OCI-LY3 (cell line): ENCODE measurements at regions not wholly inside any gene's neighbourhood (a gene's known extent, or its start where the extent isn't known, plus 50 kb on each side); places are given as distances from the start of the nearest gene placed in this dataset.

Source experiments
- EZH2phosphoT487 ChIP-seq: fragments of 200-600 bp; shearing (Covaris generic); IDR thresholded peaks from 2 replicates; pipeline ENCODE4 v1.6.1; 2018; ENCODE audit warnings: antibody characterized with exemption, mixed run types, low read depth
- TF ChIP-seq, protein P1 (sequence below): fragments of 200-600, 300-600 bp; sonication (generic); IDR thresholded peaks from 2 replicates; pipeline ENCODE4 v1.5.1; 2014; ENCODE audit warnings: antibody characterized with exemption, low read length, low read depth

- TF ChIP-seq, protein P1, sequence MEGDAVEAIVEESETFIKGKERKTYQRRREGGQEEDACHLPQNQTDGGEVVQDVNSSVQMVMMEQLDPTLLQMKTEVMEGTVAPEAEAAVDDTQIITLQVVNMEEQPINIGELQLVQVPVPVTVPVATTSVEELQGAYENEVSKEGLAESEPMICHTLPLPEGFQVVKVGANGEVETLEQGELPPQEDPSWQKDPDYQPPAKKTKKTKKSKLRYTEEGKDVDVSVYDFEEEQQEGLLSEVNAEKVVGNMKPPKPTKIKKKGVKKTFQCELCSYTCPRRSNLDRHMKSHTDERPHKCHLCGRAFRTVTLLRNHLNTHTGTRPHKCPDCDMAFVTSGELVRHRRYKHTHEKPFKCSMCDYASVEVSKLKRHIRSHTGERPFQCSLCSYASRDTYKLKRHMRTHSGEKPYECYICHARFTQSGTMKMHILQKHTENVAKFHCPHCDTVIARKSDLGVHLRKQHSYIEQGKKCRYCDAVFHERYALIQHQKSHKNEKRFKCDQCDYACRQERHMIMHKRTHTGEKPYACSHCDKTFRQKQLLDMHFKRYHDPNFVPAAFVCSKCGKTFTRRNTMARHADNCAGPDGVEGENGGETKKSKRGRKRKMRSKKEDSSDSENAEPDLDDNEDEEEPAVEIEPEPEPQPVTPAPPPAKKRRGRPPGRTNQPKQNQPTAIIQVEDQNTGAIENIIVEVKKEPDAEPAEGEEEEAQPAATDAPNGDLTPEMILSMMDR, result no peak
- TF ChIP-seq EZH2phosphoT487, result no peak
These were observed 94.5 kb upstream of the IL15 start for GRCh38 chr4:141541851-141542250.
